NCI-H526 treated with DMSO at 0.1 percent for 48 hours (cell line): ENCODE measurements at regions not wholly inside any gene's neighbourhood (a gene's known extent, or its start where the extent isn't known, plus 50 kb on each side); places are given as distances from the start of the nearest gene placed in this dataset.
"Not testable (repeated sequence)": the region's sequence is repeated elsewhere in the genome, so short reads cannot be mapped to it uniquely, and the experiment has no call there.

Experiments used
- DNase-seq: peaks from one replicate; lab custom pipeline; 2025; lab: John Stamatoyannopoulos, UW

DNA sequence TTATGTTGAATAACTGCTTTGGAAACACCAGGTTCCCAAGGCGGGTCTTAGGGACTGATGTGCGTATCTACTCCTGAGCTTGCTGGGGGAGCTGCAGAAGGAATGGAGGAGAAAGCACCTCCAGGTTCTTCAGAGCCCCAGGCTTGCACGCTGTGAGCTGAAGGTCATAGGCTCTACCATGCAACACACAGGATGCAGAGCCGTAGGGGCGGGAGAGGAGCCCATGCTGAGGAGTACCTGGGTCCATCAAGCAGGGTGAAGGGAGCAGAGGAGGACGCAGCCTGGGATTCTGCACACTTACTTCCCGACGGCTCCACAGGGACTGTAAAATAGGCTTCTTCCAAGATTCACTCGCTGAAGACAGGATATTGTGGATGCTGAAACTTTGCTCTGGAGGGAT is 426.5 kb upstream of the FRG1 start:
- no peak for DNase-seq

DNA sequence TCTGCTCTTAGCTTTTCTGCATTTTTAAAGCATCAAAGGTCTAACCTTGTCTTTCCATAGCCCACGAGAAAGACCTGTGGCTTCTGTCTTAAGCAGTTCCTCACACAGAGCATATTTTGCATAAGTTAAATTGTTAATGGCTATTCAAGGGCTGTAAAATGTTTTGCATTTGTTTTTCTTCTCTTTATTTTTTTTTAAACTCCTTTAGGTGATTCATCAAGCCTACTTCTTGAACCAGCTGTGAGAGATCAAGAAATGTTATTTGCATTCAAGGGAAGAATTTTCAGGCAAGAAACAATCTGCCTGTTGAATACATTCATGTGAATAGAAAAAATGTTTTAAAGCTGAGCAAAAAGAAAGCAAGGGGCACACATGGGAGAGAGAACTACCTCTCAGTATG is 423.8 kb upstream of the FRG1 start:
- DNase-seq, result no peak

DNA sequence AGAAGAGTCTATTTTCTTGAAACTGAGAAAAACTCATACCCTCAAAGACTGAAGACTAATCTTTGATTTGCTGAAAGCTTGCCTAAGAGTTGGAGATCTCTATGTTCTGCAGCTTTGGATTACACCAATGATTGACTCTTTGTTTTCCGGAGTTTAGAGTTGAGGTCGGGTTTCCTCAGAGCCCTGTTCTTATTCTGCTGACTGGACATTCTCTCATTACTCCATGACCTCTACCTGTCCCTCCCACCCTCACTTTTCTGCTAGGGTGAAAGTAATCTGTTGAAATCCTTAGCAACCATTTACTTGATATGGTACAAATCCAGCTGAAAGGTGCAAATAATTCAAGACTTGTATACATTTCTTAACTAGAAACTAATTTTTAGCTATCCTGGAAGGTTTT is 421.5 kb upstream of the FRG1 start:
- DNase-seq, result no peak

DNA sequence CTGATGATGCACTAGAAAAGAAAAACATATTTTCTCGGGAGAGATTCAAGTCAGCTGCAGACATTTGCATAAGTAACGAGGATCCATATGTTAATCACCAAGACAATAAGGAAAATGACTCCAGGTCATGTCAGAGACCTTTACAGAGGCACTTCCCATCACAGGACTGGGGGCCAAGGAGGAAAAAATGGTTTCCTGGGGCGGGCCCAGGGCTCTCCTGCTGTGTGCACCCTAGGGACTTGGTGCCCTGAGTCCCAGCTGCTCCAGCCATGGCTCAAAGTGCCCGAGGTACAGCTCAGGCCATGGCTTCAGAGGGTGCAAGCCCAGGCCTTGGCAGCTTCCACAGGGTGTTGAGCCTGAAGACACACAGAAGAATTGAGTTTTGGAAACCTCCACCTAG is 415.4 kb upstream of the FRG1 start:
- no peak for DNase-seq

DNA sequence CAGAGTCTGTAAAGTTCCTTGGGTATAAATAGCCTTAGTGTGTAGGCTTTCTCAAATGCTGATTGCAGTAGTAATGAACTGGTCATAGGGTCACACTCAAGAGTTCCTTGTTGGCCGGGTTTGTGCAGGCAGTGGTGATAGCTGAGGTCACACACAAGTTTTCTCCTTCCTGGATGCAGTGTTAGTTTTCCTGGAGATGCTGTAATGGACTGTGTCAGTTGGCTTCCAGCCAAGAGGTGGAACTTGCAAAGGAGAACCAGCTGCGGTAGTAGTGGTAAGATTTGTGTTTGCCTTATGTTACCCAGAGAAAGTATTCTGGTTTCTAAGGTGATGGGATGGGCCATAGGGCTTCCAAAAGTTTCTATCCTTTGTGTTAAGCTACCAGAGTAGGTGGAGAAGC is 409.8 kb upstream of the FRG1 start:
- DNase-seq, result no peak

DNA sequence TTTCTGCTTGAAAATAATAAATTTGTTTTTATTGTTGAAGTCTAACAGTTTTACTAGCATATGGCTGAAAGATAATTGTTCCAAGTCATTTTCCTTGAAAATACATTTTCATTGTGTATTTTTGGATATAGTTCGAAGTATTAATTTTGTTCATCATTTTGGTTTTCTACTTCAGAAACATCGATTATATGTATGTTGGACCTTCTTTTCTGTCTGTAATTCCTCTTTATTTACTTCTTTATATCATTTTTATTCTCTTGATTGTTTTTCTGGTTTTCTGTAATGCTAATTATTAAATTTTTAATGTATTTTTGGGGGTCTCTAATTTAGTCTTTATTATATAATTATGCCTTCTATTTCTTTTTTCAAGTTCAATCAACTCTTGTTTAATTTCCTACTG is 407.1 kb upstream of the FRG1 start:
- DNase-seq, result no peak

DNA sequence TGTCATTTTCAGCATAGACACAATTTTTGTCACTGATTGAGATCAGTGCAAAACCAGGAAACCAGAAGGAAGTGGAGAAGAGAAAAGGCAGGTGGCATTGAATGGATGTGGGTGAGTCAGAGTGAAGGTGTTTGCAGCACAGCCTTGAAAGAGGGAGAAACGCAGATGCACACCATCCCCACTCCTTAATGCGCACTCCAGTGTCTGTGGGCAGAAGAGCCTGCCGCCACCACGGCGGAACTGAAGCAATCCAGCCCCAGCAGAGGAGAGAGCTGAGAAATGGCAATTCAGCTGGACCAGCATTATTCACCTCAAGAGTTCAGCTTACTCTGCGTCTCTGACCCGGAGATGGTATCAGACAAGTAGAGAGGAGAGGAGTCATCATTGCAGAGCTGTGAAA is 393.1 kb upstream of the FRG1 start:
- DNase-seq, result no peak

DNA sequence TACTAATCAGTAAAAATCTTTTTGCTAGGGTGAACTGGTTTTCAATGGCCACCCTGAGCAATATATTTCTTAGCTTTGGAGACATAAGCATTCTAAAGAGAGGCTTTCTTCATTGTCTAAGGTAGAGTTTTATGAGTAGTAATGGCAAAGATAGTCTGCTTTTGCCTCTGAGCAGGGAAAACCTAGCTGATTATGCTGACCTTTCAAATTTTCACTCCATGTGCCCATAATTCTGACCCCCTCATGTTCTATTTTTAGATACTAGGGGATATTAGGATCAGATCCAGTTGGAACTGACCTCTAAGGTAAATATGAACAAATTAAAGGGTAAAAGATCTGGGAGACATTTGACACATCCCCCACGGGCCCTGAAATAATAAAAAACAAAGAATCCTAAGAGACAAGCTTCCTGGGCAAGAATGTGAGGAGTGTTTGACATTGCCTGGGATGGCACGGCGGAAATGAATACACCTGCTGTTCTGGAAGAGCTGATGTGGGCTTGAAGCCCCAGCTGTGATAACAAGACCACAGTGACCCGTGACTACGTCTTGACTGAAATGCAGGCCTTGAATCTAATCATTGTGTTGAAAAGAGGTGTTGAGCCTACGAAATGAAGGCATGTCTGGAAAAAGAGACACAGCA is 392.1 kb upstream of the FRG1 start:
- DNase-seq, result no peak

DNA sequence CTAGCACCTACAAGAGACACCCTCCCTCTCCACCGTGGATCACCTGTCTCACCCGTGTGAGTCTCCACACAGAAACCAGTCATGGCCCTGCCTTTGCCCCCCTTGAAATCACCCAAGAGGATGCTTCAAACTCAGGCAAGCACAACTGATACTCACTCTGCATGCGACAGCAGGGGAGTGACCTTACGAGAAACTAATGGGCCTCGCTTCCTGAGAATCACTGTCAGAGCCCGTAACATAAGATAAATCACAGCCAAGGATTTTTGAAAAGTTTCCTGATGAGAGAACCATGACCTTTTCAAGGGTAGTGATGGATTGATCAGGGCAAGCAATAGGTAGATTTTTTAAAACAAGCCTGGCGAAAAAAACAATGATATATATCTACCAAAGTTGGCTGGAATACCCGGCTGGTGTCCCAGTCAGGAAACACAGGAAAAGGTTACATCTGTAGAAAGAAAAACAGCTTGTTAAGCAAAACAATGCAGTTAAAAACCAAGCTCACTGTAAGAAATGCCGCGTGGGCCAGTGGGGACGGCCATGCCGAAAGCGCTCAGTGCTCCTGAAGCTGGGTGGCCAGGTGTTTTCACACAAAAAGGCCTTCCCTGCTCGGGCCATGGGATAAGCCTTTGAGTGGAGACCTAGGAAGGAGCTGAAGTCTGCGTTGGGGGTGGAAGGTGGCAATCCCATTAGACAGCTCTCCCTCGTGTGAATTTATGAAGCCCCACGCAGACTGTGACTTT is 388.6 kb upstream of the FRG1 start:
- not testable (repeated sequence) for DNase-seq

DNA sequence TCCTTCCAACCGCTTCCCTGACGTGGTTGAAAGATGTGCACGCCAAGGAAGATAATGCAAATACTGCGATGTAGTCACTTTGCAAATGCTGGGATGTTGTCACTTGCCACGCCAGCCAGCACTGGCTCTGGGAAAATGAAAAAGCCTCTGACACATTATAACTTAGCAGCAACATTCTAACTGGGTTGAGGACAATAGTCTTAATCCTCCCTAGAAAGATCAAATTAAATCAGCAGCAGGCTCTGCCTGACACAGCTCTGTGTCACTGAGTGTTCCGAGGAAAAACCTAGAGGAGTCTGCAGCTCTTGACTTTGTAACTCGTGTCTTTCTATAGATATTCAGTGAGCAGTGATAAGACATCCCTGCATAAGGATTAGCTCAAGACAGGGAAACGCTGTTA is 380.1 kb upstream of the FRG1 start:
- DNase-seq, result not testable (repeated sequence)

DNA sequence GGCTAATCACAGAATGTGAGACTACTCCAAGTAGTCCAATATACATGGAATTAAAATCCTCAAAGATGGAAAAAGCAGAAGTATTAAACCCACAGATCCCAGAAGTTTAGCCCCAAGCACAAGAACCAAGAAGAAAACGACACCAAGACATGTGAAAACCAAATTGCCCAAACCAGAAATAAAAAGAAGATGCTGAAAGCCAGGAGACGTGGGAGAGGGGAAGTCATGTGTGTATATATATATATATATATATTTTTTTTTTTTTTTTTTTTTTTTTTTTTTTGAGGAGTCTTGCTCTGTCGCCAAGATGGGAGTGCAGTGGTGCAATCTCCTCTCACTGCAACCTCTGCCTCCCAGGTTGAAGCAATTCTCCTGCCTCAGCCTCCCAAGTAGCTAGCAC is 376.9 kb upstream of the FRG1 start:
- not testable (repeated sequence) for DNase-seq

DNA sequence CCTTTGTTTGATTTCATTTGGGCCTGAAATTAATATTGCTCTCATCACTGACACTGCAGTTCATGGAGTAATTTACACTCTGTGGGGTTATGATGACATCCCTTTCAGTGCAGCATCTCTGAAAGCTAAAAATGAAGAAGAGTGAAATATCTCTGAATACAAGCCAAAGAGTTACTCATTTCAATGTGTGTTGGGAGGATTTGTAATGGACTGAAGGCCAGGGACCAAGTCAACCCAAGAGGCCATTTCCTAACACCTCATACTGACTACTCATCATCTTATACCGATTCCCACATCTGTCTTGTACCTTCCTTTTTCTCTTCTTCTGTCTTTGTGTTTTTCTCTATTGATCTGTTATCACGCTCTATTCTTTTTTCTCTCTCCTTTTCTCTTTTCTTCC is 374.4 kb upstream of the FRG1 start:
- not testable (repeated sequence) for DNase-seq

DNA sequence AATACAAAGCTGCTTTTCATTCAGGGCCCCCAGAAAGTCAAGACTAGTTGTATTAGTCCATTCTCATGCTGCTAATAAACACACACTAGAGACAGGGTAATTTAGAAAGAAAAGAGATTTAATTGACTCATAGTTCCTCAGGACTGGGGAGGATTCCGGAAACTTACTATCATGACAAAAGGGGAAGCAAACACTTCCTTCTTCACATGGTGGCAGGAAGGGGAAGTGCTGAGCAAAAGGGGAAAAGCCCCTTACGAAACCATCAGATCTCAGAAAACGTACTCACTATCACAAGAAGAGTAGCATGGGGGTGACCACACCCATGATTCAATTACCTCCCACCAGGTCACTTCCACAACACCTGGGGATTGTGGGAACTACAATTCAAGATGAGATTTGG is 373.8 kb upstream of the FRG1 start:
- not testable (repeated sequence) for DNase-seq

DNA sequence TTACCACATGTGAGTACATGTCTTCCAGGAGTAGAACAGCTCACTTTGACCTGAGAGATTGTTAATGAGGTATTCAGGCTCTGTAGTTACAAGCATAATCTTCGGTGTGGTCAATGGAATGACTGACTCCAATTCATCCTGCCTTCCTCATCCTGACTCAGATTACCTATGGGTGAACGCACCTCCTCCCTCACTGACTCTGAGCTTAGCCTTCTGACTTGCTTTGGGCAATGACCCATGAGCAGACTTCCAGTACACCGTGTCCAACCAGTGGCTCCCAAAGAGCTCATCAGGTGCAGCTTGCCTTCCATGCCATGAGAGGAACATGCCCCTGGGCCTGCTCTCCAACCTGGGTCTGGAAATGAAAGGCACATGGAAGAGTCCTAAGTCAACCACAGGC is 361.0 kb upstream of the FRG1 start:
- not testable (repeated sequence) for DNase-seq

DNA sequence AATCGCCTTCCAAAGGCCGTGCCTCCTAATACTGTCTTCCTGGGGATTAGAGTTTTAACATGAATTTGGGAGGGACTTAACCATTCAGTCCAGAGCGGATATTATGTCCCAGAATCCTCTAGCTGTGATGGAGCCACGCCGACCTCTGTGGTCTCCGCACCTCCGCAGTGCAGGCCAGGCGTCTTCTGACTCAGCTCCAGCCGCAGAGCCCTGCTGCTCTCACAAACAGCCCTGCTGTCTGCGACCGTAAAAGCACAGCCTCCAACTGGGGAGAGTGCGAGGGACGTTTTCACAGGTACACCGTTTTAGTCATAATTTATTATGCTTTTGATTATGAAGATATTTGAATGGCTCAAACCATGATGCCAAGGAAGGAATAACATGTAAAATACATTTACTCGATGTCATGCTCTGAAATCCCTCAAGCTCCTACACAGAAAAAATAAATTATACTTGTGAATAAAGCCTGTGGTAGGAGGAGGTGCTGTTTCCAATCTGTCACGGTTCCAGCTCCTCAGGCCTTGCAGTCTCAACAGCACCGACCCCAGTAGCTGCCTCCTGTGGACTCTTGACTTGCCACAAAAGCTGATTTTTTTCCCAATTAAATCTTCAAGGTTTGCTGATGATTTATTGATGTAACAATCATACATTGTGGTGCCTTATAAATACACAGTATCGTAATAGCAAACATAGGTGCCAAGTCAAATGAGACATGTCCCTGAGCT is 353.6 kb upstream of the FRG1 start:
- DNase-seq, result not testable (repeated sequence)

DNA sequence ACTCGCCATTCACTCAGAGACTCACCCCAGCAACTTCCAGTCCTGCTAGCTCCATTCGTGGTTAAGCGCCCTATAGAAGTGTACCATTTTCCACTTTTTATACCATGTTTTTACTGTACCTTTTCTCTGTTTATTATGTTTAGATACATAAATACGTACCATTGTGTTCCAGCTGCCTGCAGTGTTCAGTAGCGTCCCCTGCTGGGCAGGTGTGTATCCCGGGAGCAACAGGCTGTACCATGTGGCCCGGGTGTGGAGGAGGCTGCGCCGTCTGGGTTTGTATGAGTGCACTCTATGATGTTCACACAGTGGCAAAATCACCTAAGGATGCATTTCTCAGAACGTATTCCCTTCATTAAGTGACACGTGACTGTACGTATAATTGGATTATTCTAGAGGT is 351.5 kb upstream of the FRG1 start:
- not testable (repeated sequence) for DNase-seq

DNA sequence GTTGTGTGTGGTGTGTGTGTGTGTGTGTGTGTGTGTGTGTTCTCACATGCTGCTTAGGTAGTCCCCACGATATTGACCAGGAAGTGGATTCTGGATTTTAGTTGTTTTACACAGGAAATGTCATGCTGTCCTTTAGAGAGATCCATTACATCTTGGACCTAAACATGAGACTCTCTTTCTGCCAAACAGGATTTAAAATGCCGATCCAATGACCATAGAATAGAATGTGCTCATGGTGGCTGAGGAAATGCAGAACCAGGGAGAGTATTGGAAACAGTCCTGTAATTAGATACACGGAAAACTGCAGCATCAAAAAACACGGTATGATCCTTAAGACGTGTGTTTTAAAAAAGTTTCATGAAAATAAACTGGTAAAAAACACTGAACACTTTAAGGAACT is 347.8 kb upstream of the FRG1 start:
- DNase-seq, result no peak

DNA sequence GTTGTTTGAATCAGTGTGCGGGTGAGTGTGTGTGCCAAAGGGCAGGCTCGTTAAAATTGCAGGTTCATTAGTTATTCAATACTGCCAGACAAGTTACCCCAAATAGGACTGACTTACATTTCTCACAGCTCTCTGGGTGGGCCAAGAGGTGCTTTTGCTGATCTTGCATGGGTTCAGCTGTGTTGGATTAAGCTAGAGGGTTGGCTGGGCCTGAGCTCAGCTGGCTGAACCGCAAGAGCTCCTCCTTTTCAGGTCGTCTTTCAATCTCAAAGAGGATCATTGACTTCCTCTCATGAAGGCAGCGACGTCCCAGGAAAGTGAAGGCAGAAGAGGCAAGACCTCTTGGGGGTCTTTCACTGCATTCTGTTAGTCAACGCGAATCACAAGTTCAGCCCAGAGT is 343.3 kb upstream of the FRG1 start:
- DNase-seq, result no peak

DNA sequence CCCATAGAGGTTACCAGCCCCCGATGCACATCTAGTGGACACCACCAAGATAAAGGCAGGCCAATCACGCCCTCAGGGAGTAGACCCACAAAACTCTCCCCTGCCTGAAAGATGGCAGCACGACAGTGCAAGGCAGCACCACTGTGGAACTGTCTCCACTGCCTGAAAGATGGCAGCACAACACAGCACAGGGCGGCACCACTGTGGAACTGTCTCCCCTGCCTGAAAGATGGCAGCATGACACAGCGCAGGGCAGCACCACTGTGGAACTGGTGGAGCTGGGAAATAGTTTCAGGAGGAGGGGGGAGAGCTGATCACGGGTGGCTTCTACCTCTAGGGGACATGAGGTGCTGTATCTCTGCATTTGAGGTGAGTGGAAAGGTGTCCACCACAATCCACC is 340.4 kb upstream of the FRG1 start:
- DNase-seq, result no peak

DNA sequence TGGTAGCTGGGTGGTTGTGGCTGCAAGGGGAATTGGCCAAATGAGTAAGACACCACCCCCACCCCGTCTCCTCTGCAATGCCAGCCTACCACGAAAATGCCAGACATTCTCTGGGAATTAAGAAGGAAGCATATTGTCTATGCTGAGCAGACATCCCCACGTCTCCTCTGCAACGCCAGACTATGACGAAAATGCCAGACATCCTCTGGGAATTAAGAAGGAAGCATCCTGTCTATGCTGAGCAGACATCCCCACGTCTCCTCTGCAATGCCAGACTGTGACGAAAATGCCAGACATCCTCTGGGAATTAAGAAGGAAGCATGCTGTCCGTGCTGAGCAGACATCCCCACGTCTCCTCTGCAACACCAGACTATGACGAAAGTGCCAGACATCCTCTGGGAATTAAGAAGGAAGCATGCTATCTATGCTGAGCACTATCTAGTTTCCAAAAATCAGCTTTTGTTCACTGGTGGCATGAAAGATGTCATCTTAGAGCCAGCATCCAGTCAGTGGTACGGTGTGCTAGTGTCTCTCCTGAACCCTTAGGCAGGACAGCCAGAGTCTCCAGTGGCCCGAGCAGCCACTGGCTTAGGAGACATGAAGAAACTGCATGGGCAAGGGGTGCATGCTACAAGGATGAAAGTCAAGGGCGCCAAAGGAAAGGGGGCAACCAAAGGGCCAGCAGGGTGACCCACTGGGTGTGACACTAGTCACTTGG is 339.8 kb upstream of the FRG1 start:
- no peak for DNase-seq

DNA sequence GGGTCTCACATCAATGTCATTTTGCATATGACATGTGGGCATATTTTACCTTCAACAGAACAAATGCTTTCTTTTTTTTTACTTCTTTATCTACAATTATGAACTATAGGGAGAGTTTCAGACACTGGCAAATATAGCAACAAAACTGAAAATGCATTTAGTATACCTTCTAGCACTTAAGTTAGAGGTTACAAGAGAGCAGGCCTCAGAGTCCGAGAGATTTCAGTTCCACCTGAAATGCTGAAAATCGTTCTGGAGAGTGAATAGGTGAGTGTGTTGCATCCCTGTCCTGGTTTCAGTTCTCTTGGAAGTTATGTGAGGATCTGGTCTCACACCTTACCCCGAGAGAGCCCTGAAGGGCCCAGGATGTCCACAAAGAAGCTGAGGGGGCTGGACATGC is 337.8 kb upstream of the FRG1 start:
- DNase-seq, result not testable (repeated sequence)

DNA sequence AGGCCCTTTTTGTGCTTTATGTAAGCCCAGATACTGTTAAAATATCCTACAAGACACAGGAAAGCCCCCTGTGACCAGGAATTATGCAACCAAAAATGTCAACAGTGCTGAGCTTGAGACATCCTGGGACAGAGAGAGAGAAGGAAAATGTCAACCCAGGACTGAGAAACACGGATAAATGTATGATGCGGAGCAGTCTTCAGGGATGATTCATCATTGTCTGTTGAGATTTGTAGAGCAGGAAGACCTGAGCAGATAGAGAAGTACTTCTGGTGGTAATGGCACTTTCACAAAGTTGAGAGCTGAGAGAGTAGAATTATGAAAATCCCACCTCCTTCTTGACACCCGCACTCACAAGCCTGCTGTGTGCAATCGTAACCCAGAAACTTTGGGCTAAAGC is 330.1 kb upstream of the FRG1 start:
- DNase-seq, result not testable (repeated sequence)

DNA sequence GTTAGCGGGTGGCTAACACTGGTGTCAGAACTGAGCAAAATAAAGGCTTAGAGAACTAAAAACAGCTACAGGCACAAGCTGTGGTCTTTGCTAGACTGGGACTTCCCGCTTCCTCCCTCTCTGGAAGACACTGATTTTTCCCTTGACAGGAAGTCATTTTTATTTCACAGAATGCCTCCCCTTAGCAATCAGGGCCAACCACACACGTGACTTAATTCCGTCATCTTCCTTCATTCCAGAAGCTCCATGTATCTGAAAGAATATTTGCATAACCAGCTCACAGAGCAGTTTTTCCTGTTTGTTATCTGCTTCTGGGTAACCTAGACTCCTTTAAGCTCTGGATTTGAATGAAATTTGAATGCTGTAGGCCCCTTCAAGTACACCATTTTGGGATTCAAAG is 327.5 kb upstream of the FRG1 start:
- peak; percentile 68 for DNase-seq
